HepG2 (cell line): ENCODE measurements at regions not wholly inside any gene's neighbourhood (a gene's known extent, or its start where the extent isn't known, plus 50 kb on each side); places are given as distances from the start of the nearest gene placed in this dataset.

Experiments used
- CTCF ChIP-seq: sonication (generic); formaldehyde crosslinking; IDR thresholded peaks from 2 replicates; pipeline ENCODE4 v1.5.0; 2020; ENCODE audit warnings: mild to moderate bottlenecking, missing genetic modification reagents, moderate library complexity
- GABPA ChIP-seq, 2 experiments: IDR thresholded peaks; 2 replicates each; pipeline ENCODE4 v1.6.1; 2011 to 2016; ENCODE audit warnings: low read depth in 2 of 2, low read length in 1 of 2, missing biosample characterization in 1 of 2, missing genetic modification characterization in 1 of 2
- MLXIP ChIP-seq: sonication (generic); formaldehyde crosslinking; IDR thresholded peaks from 2 replicates; pipeline ENCODE4 v1.9.0; 2021; ENCODE audit warnings: missing genetic modification reagents, borderline replicate concordance
- SOX6 ChIP-seq, 2 experiments: fragments of 450-650 bp in 1 of 2; sonication (generic) in 1 of 2; formaldehyde crosslinking in 1 of 2; IDR thresholded peaks; 2 replicates each; pipeline versions ENCODE4 v1.4.0 to v1.6.1; 2017 to 2020; ENCODE audit warnings: antibody characterized with exemption in 1 of 2, mild to moderate bottlenecking in 1 of 2, missing genetic modification reagents in 1 of 2
- SP1 ChIP-seq, 2 experiments: fragments of 450-650 bp in 1 of 2; sonication (generic) in 1 of 2; formaldehyde crosslinking in 1 of 2; IDR thresholded peaks; 2 replicates each; pipeline versions ENCODE4 v1.4.0 to v1.6.1; 2016 to 2020; ENCODE audit warnings: missing genetic modification reagents in 1 of 2
- TAF1 ChIP-seq: sonication (generic); formaldehyde crosslinking; IDR thresholded peaks from 2 replicates; pipeline ENCODE4 v1.4.0; 2020; ENCODE audit warnings: missing genetic modification reagents

- TF ChIP-seq GABPA (IDR thresholded peaks at IDR 0.05; ENCODE audit: low read depth, low read length) (no peak), GABPA (CRISPR knock-in tag; IDR thresholded peaks at IDR 0.05; ENCODE audit: low read depth) (no peak), CTCF (CRISPR knock-in tag) (no peak), SP1 (IDR thresholded peaks at IDR 0.05) (no peak), SP1 (CRISPR knock-in tag; IDR thresholded peaks at IDR 0.05) (no peak), MLXIP (no peak), SOX6 (IDR thresholded peaks at IDR 0.05) (no peak), SOX6 (CRISPR knock-in tag; IDR thresholded peaks at IDR 0.05) (no peak), TAF1 (CRISPR knock-in tag) (no peak)
Measured at GRCh38 chr1:4122513-4123160, 222.6 kb upstream of the C1orf174 start.
